K562 (cell line): ENCODE measurements at regions not wholly inside any gene's neighbourhood (a gene's known extent, or its start where the extent isn't known, plus 50 kb on each side); places are given as distances from the start of the nearest gene placed in this dataset.

Experiments used
- EGR1 ChIP-seq: fragments of 450-650 bp; conservative IDR thresholded peaks from 2 replicates; pipeline ENCODE4 v1.6.1; 2017; ENCODE audit warnings: mild to moderate bottlenecking
- EZH2 ChIP-seq: IDR thresholded peaks from 2 replicates; pipeline ENCODE4 v1.6.1; 2012; ENCODE audit warnings: low read depth, mild to moderate bottlenecking, inconsistent platforms, low read length, borderline replicate concordance
- NFYB ChIP-seq: IDR thresholded peaks from 2 replicates; pipeline ENCODE4 v1.6.1; 2011; ENCODE audit warnings: mild to moderate bottlenecking, moderate library complexity; ENCODE audit not compliant: insufficient read length; ENCODE audit errors: extremely low read depth
- TCF3 ChIP-seq: sonication (generic); formaldehyde crosslinking; IDR thresholded peaks from 2 replicates; pipeline ENCODE4 v1.4.0; 2020; ENCODE audit warnings: mild to moderate bottlenecking, missing genetic modification reagents
- ZBTB33 ChIP-seq: sonication (generic); formaldehyde crosslinking; IDR thresholded peaks from 2 replicates; pipeline ENCODE4 v1.8.1; 2023; ENCODE audit warnings: mild to moderate bottlenecking, missing genetic modification reagents
- ZBTB34 ChIP-seq: fragments of 250-450 bp; sonication (Bioruptor Pico); IDR thresholded peaks from 2 replicates; pipeline ENCODE4 v1.8.0; 2021; ENCODE audit warnings: mild to moderate bottlenecking, moderate library complexity
- ZNF766 ChIP-seq: fragments of 200-800 bp; sonication (Bioruptor generic); conservative IDR thresholded peaks from 2 replicates; pipeline ENCODE4 v1.6.1; 2016; ENCODE audit warnings: missing genetic modification characterization, missing compliant biosample characterization
- TF ChIP-seq, protein P1 (sequence below): fragments of 450-650 bp; IDR thresholded peaks from 2 replicates; pipeline ENCODE4 v1.6.1; 2016; ENCODE audit warnings: mild to moderate bottlenecking, moderate library complexity
- TF ChIP-seq, protein P2 (sequence below): fragments of 450-650 bp; IDR thresholded peaks from 2 replicates; pipeline ENCODE4 v1.6.1; 2016; ENCODE audit warnings: antibody characterized with exemption
- TF ChIP-seq, protein P3 (sequence below): sonication (generic); formaldehyde crosslinking; IDR thresholded peaks from 2 replicates; pipeline ENCODE4 v1.5.0; 2020; ENCODE audit warnings: missing genetic modification reagents

DNA sequence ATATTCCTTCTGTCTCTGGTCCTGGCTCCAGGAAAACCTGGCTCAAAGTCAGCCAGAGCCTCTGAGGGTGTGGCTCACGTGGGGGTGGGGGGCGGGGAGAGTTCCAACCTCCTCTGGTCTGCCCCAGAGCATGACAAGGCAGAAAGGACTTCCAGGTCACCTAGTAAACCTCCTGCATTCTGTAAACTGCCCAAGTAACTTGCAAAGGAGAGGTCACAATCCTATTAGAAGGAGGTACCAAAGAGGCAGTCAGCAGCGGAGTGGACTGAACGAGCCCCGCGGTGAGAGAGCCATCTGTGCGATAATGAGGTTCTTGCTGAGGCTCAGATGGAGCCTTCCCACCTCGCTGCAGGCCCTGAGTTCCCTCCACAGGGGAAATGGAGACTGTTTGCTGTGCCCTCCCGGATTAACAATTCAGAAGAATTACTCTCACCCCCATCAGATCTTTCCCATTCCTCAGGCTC lies 58.9 kb upstream of the GATA6 start (continued):
- TF ChIP-seq, protein P1, sequence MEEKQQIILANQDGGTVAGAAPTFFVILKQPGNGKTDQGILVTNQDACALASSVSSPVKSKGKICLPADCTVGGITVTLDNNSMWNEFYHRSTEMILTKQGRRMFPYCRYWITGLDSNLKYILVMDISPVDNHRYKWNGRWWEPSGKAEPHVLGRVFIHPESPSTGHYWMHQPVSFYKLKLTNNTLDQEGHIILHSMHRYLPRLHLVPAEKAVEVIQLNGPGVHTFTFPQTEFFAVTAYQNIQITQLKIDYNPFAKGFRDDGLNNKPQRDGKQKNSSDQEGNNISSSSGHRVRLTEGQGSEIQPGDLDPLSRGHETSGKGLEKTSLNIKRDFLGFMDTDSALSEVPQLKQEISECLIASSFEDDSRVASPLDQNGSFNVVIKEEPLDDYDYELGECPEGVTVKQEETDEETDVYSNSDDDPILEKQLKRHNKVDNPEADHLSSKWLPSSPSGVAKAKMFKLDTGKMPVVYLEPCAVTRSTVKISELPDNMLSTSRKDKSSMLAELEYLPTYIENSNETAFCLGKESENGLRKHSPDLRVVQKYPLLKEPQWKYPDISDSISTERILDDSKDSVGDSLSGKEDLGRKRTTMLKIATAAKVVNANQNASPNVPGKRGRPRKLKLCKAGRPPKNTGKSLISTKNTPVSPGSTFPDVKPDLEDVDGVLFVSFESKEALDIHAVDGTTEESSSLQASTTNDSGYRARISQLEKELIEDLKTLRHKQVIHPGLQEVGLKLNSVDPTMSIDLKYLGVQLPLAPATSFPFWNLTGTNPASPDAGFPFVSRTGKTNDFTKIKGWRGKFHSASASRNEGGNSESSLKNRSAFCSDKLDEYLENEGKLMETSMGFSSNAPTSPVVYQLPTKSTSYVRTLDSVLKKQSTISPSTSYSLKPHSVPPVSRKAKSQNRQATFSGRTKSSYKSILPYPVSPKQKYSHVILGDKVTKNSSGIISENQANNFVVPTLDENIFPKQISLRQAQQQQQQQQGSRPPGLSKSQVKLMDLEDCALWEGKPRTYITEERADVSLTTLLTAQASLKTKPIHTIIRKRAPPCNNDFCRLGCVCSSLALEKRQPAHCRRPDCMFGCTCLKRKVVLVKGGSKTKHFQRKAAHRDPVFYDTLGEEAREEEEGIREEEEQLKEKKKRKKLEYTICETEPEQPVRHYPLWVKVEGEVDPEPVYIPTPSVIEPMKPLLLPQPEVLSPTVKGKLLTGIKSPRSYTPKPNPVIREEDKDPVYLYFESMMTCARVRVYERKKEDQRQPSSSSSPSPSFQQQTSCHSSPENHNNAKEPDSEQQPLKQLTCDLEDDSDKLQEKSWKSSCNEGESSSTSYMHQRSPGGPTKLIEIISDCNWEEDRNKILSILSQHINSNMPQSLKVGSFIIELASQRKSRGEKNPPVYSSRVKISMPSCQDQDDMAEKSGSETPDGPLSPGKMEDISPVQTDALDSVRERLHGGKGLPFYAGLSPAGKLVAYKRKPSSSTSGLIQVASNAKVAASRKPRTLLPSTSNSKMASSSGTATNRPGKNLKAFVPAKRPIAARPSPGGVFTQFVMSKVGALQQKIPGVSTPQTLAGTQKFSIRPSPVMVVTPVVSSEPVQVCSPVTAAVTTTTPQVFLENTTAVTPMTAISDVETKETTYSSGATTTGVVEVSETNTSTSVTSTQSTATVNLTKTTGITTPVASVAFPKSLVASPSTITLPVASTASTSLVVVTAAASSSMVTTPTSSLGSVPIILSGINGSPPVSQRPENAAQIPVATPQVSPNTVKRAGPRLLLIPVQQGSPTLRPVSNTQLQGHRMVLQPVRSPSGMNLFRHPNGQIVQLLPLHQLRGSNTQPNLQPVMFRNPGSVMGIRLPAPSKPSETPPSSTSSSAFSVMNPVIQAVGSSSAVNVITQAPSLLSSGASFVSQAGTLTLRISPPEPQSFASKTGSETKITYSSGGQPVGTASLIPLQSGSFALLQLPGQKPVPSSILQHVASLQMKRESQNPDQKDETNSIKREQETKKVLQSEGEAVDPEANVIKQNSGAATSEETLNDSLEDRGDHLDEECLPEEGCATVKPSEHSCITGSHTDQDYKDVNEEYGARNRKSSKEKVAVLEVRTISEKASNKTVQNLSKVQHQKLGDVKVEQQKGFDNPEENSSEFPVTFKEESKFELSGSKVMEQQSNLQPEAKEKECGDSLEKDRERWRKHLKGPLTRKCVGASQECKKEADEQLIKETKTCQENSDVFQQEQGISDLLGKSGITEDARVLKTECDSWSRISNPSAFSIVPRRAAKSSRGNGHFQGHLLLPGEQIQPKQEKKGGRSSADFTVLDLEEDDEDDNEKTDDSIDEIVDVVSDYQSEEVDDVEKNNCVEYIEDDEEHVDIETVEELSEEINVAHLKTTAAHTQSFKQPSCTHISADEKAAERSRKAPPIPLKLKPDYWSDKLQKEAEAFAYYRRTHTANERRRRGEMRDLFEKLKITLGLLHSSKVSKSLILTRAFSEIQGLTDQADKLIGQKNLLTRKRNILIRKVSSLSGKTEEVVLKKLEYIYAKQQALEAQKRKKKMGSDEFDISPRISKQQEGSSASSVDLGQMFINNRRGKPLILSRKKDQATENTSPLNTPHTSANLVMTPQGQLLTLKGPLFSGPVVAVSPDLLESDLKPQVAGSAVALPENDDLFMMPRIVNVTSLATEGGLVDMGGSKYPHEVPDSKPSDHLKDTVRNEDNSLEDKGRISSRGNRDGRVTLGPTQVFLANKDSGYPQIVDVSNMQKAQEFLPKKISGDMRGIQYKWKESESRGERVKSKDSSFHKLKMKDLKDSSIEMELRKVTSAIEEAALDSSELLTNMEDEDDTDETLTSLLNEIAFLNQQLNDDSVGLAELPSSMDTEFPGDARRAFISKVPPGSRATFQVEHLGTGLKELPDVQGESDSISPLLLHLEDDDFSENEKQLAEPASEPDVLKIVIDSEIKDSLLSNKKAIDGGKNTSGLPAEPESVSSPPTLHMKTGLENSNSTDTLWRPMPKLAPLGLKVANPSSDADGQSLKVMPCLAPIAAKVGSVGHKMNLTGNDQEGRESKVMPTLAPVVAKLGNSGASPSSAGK: no peak
- TF ChIP-seq NFYB (no peak), EGR1 (peak; percentile 61), ZNF766 (CRISPR knock-in tag) (peak; percentile 85), ZBTB33 (no peak), EZH2 (no peak), ZBTB34 (CRISPR knock-in tag) (no peak), TCF3 (CRISPR knock-in tag) (no peak)
- TF ChIP-seq, protein P2, sequence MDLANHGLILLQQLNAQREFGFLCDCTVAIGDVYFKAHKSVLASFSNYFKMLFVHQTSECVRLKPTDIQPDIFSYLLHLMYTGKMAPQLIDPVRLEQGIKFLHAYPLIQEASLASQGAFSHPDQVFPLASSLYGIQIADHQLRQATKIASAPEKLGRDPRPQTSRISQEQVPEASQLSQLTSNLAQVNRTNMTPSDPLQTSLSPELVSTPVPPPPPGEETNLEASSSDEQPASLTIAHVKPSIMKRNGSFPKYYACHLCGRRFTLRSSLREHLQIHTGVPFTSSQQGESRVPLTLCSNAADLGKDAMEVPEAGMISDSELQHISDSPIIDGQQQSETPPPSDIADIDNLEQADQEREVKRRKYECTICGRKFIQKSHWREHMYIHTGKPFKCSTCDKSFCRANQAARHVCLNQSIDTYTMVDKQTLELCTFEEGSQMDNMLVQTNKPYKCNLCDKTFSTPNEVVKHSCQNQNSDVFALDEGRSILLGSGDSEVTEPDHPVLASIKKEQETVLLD: no peak
- TF ChIP-seq, protein P3, sequence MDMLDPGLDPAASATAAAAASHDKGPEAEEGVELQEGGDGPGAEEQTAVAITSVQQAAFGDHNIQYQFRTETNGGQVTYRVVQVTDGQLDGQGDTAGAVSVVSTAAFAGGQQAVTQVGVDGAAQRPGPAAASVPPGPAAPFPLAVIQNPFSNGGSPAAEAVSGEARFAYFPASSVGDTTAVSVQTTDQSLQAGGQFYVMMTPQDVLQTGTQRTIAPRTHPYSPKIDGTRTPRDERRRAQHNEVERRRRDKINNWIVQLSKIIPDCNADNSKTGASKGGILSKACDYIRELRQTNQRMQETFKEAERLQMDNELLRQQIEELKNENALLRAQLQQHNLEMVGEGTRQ (CRISPR knock-in tag): peak; percentile 62
